Effector memory CD4-positive, alpha-beta T cell (primary cell): ENCODE measurements at regions not wholly inside any gene's neighbourhood (a gene's known extent, or its start where the extent isn't known, plus 50 kb on each side); places are given as distances from the start of the nearest gene placed in this dataset.

Experiments used
- DNase-seq, 3 donors: peaks; one replicate each; pipeline ENCODE4 v3.0.0-alpha.2; 2020
- H3K27ac ChIP-seq: 2 replicates; pipeline ENCODE4 v1.7.0; 2013; ENCODE audit warnings: mild to moderate bottlenecking, low read length, moderate library complexity; ENCODE audit not compliant: insufficient read depth, poor library complexity, severe bottlenecking
- H3K27me3 ChIP-seq: replicated peaks from 2 replicates; pipeline ENCODE4 v1.7.0; 2013; ENCODE audit warnings: mild to moderate bottlenecking, low read length; ENCODE audit not compliant: insufficient read depth, control insufficient read depth, poor library complexity, severe bottlenecking
- H3K36me3 ChIP-seq: 2 replicates; pipeline ENCODE4 v1.7.0; 2013; ENCODE audit warnings: mild to moderate bottlenecking, low read length, moderate library complexity; ENCODE audit not compliant: control insufficient read depth, insufficient read depth
- H3K4me1 ChIP-seq: 2 replicates; pipeline ENCODE4 v1.7.0; 2013; ENCODE audit warnings: low read length, mild to moderate bottlenecking; ENCODE audit not compliant: control insufficient read depth, insufficient read depth, poor library complexity, severe bottlenecking
- H3K4me3 ChIP-seq: 2 replicates; pipeline ENCODE4 v1.7.0; 2013; ENCODE audit warnings: low read length, low read depth, mild to moderate bottlenecking; ENCODE audit not compliant: insufficient read depth, poor library complexity, severe bottlenecking
- H3K9me3 ChIP-seq: 2 replicates; pipeline ENCODE4 v1.7.0; 2013; ENCODE audit warnings: mild to moderate bottlenecking, low read length, moderate library complexity; ENCODE audit not compliant: control insufficient read depth

GRCh38 chr2:136247204-136247950 lies 129.4 kb upstream of the CXCR4 start:
- Histone ChIP-seq H3K27ac (no peak overlapping the region), H3K9me3 (no peaks in the 10 kb centered on the region), H3K36me3 (no peaks in the 10 kb centered on the region), H3K4me3 (no peak overlapping the region), H3K4me1 (peaks cover 5% of the 10 kb centered on the region), H3K27me3 (no peaks in the 10 kb centered on the region)
- no peak for DNase-seq

- Histone ChIP-seq H3K4me1 (peaks cover 8% of the 10 kb centered on the region), H3K36me3 (no peaks in the 10 kb centered on the region), H3K27me3 (no peaks in the 10 kb centered on the region), H3K9me3 (no peaks in the 10 kb centered on the region), H3K4me3 (no peak overlapping the region), H3K27ac (no peak overlapping the region)
- no peak for DNase-seq
Measured at GRCh38 chr2:136246086-136246669, 128.2 kb upstream of the CXCR4 start.

- Histone ChIP-seq H3K4me1 (peaks cover 11% of the 10 kb centered on the region), H3K36me3 (no peaks in the 10 kb centered on the region), H3K9me3 (no peaks in the 10 kb centered on the region), H3K27me3 (no peaks in the 10 kb centered on the region), H3K4me3 (no peak overlapping the region), H3K27ac (no peak overlapping the region)
- no peak for DNase-seq
Measured at GRCh38 chr2:136245211-136245610, 127.3 kb upstream of the CXCR4 start.

GRCh38 chr2:136244536-136244885 lies 126.6 kb upstream of the CXCR4 start:
- no peak overlapping the region for H3K27ac ChIP-seq

GRCh38 chr2:136243638-136244535 lies 125.9 kb upstream of the CXCR4 start:
- DNase-seq = no peak
- Histone ChIP-seq H3K9me3 (no peaks in the 10 kb centered on the region), H3K4me3 (no peak overlapping the region), H3K36me3 (no peaks in the 10 kb centered on the region), H3K27ac (no peak overlapping the region), H3K27me3 (no peaks in the 10 kb centered on the region), H3K4me1 (peaks cover 23% of the 10 kb centered on the region)

More at GRCh38 chr2:136244536-136244885, 126.6 kb upstream of the CXCR4 start:
- H3K36me3 ChIP-seq = no peaks in the 10 kb centered on the region
- DNase-seq = no peak
- H3K4me3 ChIP-seq = no peak overlapping the region
- no peaks in the 10 kb centered on the region for H3K27me3 ChIP-seq
- H3K9me3 ChIP-seq = no peaks in the 10 kb centered on the region
- H3K4me1 ChIP-seq = peaks cover 17% of the 10 kb centered on the region

GRCh38 chr2:136242687-136243277 lies 124.8 kb upstream of the CXCR4 start:
- DNase-seq = peak; percentile 15 to 32 (median 24)
- Histone ChIP-seq H3K27ac (no peak overlapping the region), H3K27me3 (no peaks in the 10 kb centered on the region), H3K36me3 (no peaks in the 10 kb centered on the region), H3K4me1 (peaks cover 32% of the 10 kb centered on the region), H3K4me3 (no peak overlapping the region), H3K9me3 (no peaks in the 10 kb centered on the region)

- Histone ChIP-seq H3K4me1 (peaks cover 32% of the 10 kb centered on the region), H3K9me3 (no peaks in the 10 kb centered on the region), H3K27me3 (no peaks in the 10 kb centered on the region), H3K36me3 (no peaks in the 10 kb centered on the region), H3K4me3 (no peak overlapping the region), H3K27ac (no peak overlapping the region)
- DNase-seq = no peak
Measured at GRCh38 chr2:136242100-136242499, 124.2 kb upstream of the CXCR4 start.

GRCh38 chr2:136239079-136239685 lies 121.2 kb upstream of the CXCR4 start:
- H3K36me3 ChIP-seq = no peaks in the 10 kb centered on the region
- peak; percentile 17 to 44 (median 30) for DNase-seq
- no peak overlapping the region for H3K4me3 ChIP-seq
- peaks cover 32% of the 10 kb centered on the region for H3K4me1 ChIP-seq
- H3K27me3 ChIP-seq = no peaks in the 10 kb centered on the region
- H3K9me3 ChIP-seq = no peaks in the 10 kb centered on the region
- H3K27ac ChIP-seq = peak overlapping the region; percentile 71

- no peaks in the 10 kb centered on the region for H3K27me3 ChIP-seq
- DNase-seq = peak; percentile 28 to 49 (median 38)
- peak overlapping the region; percentile 71 for H3K27ac ChIP-seq
- H3K4me3 ChIP-seq = no peak overlapping the region
- H3K9me3 ChIP-seq = no peaks in the 10 kb centered on the region
- no peaks in the 10 kb centered on the region for H3K36me3 ChIP-seq
- H3K4me1 ChIP-seq = peaks cover 32% of the 10 kb centered on the region
Measured at GRCh38 chr2:136238286-136239078, 120.5 kb upstream of the CXCR4 start.
